GM23338 (cell line): ENCODE measurements at regions not wholly inside any gene's neighbourhood (a gene's known extent, or its start where the extent isn't known, plus 50 kb on each side); places are given as distances from the start of the nearest gene placed in this dataset.

Experiments
- ATAC-seq: fragments of 200-7000 bp; cut with Tn5 transposase; 3 replicates; pipeline ENCODE4 v1.9.1; 2020
- DNase-seq: peaks from one replicate; pipeline ENCODE4 v3.0.0-alpha.2; 2015; ENCODE audit warnings: low spot score
- H2AFZ ChIP-seq: fragments of 200-600 bp; sonication (generic); 2 replicates; pipeline ENCODE4 v1.8.0; 2016; ENCODE audit warnings: antibody characterized with exemption, mild to moderate bottlenecking, moderate library complexity
- H3F3A ChIP-seq: fragments of 200-600 bp; sonication (generic); replicated peaks from 2 replicates; pipeline ENCODE4 v1.8.0; 2017; ENCODE audit warnings: antibody characterized with exemption, mixed run types, low read depth
- H3K27ac ChIP-seq: fragments of 200-600 bp; sonication (generic); 2 replicates; pipeline ENCODE4 v1.6.1; 2016; ENCODE audit warnings: low read depth
- H3K27me3 ChIP-seq: fragments of 200-600 bp; sonication (generic); 2 replicates; pipeline ENCODE4 v1.8.0; 2016; ENCODE audit warnings: mild to moderate bottlenecking, mixed run types, moderate library complexity; ENCODE audit not compliant: insufficient read depth
- H3K36me3 ChIP-seq: fragments of 200-600 bp; sonication (generic); 2 replicates; pipeline ENCODE4 v1.8.0; 2016; ENCODE audit warnings: mild to moderate bottlenecking; ENCODE audit not compliant: insufficient read depth
- H3K4me1 ChIP-seq: fragments of 200-600 bp; sonication (generic); 2 replicates; pipeline ENCODE4 v1.8.0; 2016; ENCODE audit warnings: mild to moderate bottlenecking, moderate library complexity; ENCODE audit not compliant: insufficient read depth
- H3K4me2 ChIP-seq: fragments of 200-600 bp; sonication (generic); 2 replicates; pipeline ENCODE4 v1.7.1; 2017; ENCODE audit warnings: mixed run types
- H3K4me3 ChIP-seq: fragments of 200-600 bp; sonication (generic); 2 replicates; pipeline ENCODE4 v1.6.1; 2016; ENCODE audit warnings: mixed run types
- H3K79me2 ChIP-seq: fragments of 200-600 bp; sonication (generic); replicated peaks from 2 replicates; pipeline ENCODE4 v1.8.0; 2017; ENCODE audit warnings: mild to moderate bottlenecking; ENCODE audit not compliant: insufficient read depth
- H3K9me2 ChIP-seq: fragments of 200-600 bp; sonication (generic); 2 replicates; pipeline ENCODE4 v1.8.0; 2017; ENCODE audit not compliant: insufficient read depth
- H4K20me1 ChIP-seq: fragments of 200-600 bp; sonication (generic); replicated peaks from 2 replicates; pipeline ENCODE4 v1.8.0; 2017; ENCODE audit warnings: mild to moderate bottlenecking; ENCODE audit not compliant: insufficient read depth
- H3K27ac Mint-ChIP-seq: 2 replicates; pipeline ENCODE4 v1.8.0; 2020; ENCODE audit warnings: inconsistent platforms, mild to moderate bottlenecking, moderate library complexity, mixed read lengths
- H3K27me3 Mint-ChIP-seq: 3 replicates; pipeline ENCODE4 v1.8.0; 2022; ENCODE audit warnings: low read depth, mild to moderate bottlenecking, moderate library complexity, mixed read lengths, inconsistent platforms; ENCODE audit not compliant: insufficient read depth, poor library complexity
- H3K36me3 Mint-ChIP-seq: 3 replicates; pipeline ENCODE4 v1.8.0; 2021; ENCODE audit warnings: low read depth, mild to moderate bottlenecking, inconsistent platforms, moderate library complexity, mixed read lengths
- H3K4me1 Mint-ChIP-seq: 3 replicates; pipeline ENCODE4 v1.8.0; 2020; ENCODE audit warnings: mild to moderate bottlenecking, inconsistent platforms, mixed read lengths
- H3K4me3 Mint-ChIP-seq: 3 replicates; pipeline ENCODE4 v1.8.0; 2021; ENCODE audit warnings: moderate library complexity, mild to moderate bottlenecking, inconsistent platforms, mixed read lengths
- H3K9me3 Mint-ChIP-seq: 3 replicates; pipeline ENCODE4 v1.8.0; 2020; ENCODE audit warnings: moderate library complexity, mild to moderate bottlenecking, inconsistent platforms, mixed read lengths
- CREB1 ChIP-seq: fragments of 250-450 bp; sonication (Bioruptor Pico); IDR thresholded peaks from 2 replicates; pipeline ENCODE4 v1.5.0; 2020; ENCODE audit warnings: low read depth, mild to moderate bottlenecking, moderate library complexity
- CTCF ChIP-seq, 2 experiments: fragments of 200-600 bp in 1 of 2; sonication (generic) in 1 of 2; conservative IDR thresholded peaks; 2 replicates each; pipeline versions ENCODE4 v1.5.1 to v1.6.1; 2016 to 2017; ENCODE audit warnings: antibody characterized with exemption in 2 of 2, low read depth in 2 of 2, mild to moderate bottlenecking in 2 of 2, moderate library complexity in 1 of 2
- EZH2 ChIP-seq: fragments of 200-600 bp; sonication (generic); IDR thresholded peaks from one replicate; pipeline ENCODE4 v1.8.0; 2017; ENCODE audit warnings: antibody characterized with exemption, mild to moderate bottlenecking, low read depth; ENCODE audit not compliant: unreplicated experiment
- EZH2phosphoT487 ChIP-seq: fragments of 200-600 bp; sonication (generic); IDR thresholded peaks from one replicate; pipeline ENCODE4 v1.8.1; 2018; ENCODE audit warnings: antibody characterized with exemption; ENCODE audit not compliant: unreplicated experiment
- JUNB ChIP-seq: IDR thresholded peaks from one replicate; pipeline ENCODE4 v1.6.1; 2016; ENCODE audit warnings: antibody characterized with exemption; ENCODE audit not compliant: unreplicated experiment
- NANOG ChIP-seq: IDR thresholded peaks from 2 replicates; pipeline ENCODE4 v1.6.1; 2016; ENCODE audit warnings: antibody characterized with exemption, borderline replicate concordance
- REST ChIP-seq: IDR thresholded peaks from one replicate; pipeline ENCODE4 v1.6.1; 2018; ENCODE audit warnings: antibody characterized with exemption; ENCODE audit not compliant: unreplicated experiment
- STAT1 ChIP-seq: IDR thresholded peaks from one replicate; pipeline ENCODE4 v1.6.1; 2016; ENCODE audit warnings: antibody characterized with exemption; ENCODE audit not compliant: unreplicated experiment
- ZNF114 ChIP-seq: fragments of 250-450 bp; sonication (Bioruptor Pico); IDR thresholded peaks from 2 replicates; pipeline ENCODE4 v1.5.0; 2020; ENCODE audit warnings: mild to moderate bottlenecking, moderate library complexity
- ZNF462 ChIP-seq: fragments of 250-450 bp; sonication (Bioruptor Pico); IDR thresholded peaks from 2 replicates; pipeline ENCODE4 v1.5.0; 2020; ENCODE audit warnings: mild to moderate bottlenecking, moderate library complexity

- Histone ChIP-seq H3F3A (no peaks in the 10 kb centered on the region), H3K4me3 (no peak overlapping the region), H3K4me1 (no peaks in the 10 kb centered on the region; the same call in 1 of the 2 replicates), H3K4me2 (no peak overlapping the region), H3K79me2 (no peaks in the 10 kb centered on the region), H4K20me1 (no peaks in the 10 kb centered on the region), H2AFZ (no peak overlapping the region), H3K36me3 (no peaks in the 10 kb centered on the region), H3K27ac (no peak overlapping the region), H3K27me3 (no peaks in the 10 kb centered on the region), H3K9me2 (no peaks in the 10 kb centered on the region)
- H3K4me1 Mint-ChIP-seq: no peaks in the 10 kb centered on the region
- H3K27ac Mint-ChIP-seq: no peak overlapping the region
- H3K9me3 Mint-ChIP-seq: no peaks in the 10 kb centered on the region; the same call in 2 of the 3 replicates
- no peaks in the 10 kb centered on the region; the same call in 2 of the 3 replicates for H3K36me3 Mint-ChIP-seq
- no peaks in the 10 kb centered on the region for H3K27me3 Mint-ChIP-seq
- DNase-seq: no peak
- no peak for ATAC-seq
- H3K4me3 Mint-ChIP-seq: no peak overlapping the region
- TF ChIP-seq JUNB (no peak), STAT1 (no peak), EZH2phosphoT487 (no peak), CREB1 (CRISPR knock-in tag) (no peak), EZH2 (no peak), CTCF (conservative IDR thresholded peaks at IDR 0.05; ENCODE audit: low read depth in 2 of 2) (no peak), NANOG (no peak), ZNF114 (no peak), ZNF462 (CRISPR knock-in tag) (no peak), REST (no peak)
These were observed 145.3 kb upstream of the NCAM2 start for GRCh38 chr21:20852866-20853265.
